PC-9 (cell line): ENCODE measurements at regions not wholly inside any gene's neighbourhood (a gene's known extent, or its start where the extent isn't known, plus 50 kb on each side); places are given as distances from the start of the nearest gene placed in this dataset.

Experiments used
- CTCF ChIP-seq: fragments of 200-600 bp; sonication (generic); conservative IDR thresholded peaks from 2 replicates; pipeline ENCODE4 v1.6.1; 2017; ENCODE audit warnings: mixed run types, antibody characterized with exemption, mild to moderate bottlenecking, moderate library complexity
- EZH2 ChIP-seq: fragments of 200-600 bp; sonication (generic); IDR thresholded peaks from 2 replicates; pipeline ENCODE4 v1.8.0; 2017; ENCODE audit warnings: antibody characterized with exemption, low read depth

DNA sequence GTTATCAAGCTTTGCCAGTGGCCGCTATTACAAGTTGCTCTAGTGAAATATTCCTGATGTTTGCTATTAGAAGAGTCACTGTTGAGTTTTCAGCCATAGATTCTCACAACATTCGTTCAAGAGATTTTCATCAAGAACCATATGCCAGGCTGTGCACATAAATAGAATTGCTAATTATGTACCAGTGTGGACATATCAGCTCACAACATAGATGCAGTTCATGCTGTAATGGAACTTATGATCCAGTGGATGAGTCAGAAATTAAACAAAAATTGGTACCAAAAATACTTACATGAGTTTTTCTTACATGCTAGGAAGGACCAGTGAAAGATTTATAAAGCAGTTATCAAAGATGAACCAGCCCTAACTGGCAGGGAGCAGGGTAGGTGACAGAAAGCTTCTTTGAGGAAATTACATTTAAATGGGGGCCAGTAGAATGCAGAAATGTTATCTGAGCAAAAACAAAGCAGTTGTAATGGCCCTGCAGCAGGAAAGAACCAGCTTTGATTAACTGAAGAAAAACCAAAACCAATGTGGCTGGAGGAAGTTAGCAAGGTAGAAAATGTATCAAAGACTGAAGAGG, 404.2 kb downstream of the DNAH5 start:
- TF ChIP-seq CTCF (no peak), EZH2 (no peak)
